Nephron progenitor cell (in vitro differentiated cells): ENCODE measurements at regions not wholly inside any gene's neighbourhood (a gene's known extent, or its start where the extent isn't known, plus 50 kb on each side); places are given as distances from the start of the nearest gene placed in this dataset.

ENCODE experiments used
- DNase-seq: peaks from one replicate; pipeline ENCODE4 v3.0.0; 2021
- H3K27ac Mint-ChIP-seq: 2 replicates; pipeline ENCODE4 v1.8.0; 2021; ENCODE audit warnings: mild to moderate bottlenecking, moderate library complexity, mixed read lengths
- H3K27me3 Mint-ChIP-seq: 2 replicates; pipeline ENCODE4 v1.8.0; 2021; ENCODE audit warnings: mild to moderate bottlenecking, low read depth, mixed read lengths; ENCODE audit not compliant: poor library complexity
- H3K36me3 Mint-ChIP-seq: 2 replicates; pipeline ENCODE4 v1.8.0; 2021; ENCODE audit warnings: low read depth, mixed read lengths
- H3K4me1 Mint-ChIP-seq: 2 replicates; pipeline ENCODE4 v1.8.0; 2021; ENCODE audit warnings: mixed read lengths
- H3K4me3 Mint-ChIP-seq: 2 replicates; pipeline ENCODE4 v1.8.0; 2021; ENCODE audit warnings: mild to moderate bottlenecking, moderate library complexity, mixed read lengths
- H3K9me3 Mint-ChIP-seq: 2 replicates; pipeline ENCODE4 v1.8.0; 2021; ENCODE audit warnings: mild to moderate bottlenecking, moderate library complexity, mixed read lengths
- TF ChIP-seq, protein P1 (sequence below): fragments of 200-600 bp; sonication (generic); IDR thresholded peaks from 2 replicates; pipeline ENCODE4 v1.5.0; 2021; ENCODE audit warnings: antibody characterized with exemption

DNA sequence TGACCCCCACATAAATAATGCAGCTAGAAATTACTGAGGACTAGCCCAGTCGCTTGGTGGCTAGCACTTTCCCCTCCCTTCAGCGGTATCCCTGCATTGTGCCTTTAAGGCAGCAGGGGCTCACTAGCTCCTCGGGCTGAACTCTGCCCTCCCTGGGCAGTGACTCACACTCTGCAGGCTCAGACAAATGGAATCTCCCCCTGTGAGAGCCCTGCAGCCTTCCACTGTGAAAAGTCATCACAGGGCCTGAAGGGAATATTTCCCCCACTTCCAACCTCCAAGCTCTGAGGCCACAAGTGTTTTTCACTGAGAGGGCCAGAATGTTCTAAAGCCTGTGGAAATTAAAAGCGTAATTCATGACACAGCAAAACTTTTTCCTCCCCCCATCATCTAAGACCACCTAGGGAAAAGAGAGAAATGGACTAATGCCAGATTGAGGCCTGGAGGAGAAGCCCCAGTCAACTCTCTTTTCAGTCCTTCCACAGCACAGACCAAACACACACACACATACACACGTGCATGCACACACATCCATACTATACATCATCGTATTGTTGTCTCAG lies 93.6 kb upstream of the COL1A2 start:
- Mint-ChIP-seq H3K9me3 (peaks cover 9% of the 10 kb centered on the region), H3K4me3 (peak overlapping the region; percentile 28), H3K27ac (peak overlapping the region; percentile 98), H3K36me3 (no peaks in the 10 kb centered on the region), H3K4me1 (peaks cover 72% of the 10 kb centered on the region), H3K27me3 (peaks cover 5% of the 10 kb centered on the region)
- TF ChIP-seq, protein P1, sequence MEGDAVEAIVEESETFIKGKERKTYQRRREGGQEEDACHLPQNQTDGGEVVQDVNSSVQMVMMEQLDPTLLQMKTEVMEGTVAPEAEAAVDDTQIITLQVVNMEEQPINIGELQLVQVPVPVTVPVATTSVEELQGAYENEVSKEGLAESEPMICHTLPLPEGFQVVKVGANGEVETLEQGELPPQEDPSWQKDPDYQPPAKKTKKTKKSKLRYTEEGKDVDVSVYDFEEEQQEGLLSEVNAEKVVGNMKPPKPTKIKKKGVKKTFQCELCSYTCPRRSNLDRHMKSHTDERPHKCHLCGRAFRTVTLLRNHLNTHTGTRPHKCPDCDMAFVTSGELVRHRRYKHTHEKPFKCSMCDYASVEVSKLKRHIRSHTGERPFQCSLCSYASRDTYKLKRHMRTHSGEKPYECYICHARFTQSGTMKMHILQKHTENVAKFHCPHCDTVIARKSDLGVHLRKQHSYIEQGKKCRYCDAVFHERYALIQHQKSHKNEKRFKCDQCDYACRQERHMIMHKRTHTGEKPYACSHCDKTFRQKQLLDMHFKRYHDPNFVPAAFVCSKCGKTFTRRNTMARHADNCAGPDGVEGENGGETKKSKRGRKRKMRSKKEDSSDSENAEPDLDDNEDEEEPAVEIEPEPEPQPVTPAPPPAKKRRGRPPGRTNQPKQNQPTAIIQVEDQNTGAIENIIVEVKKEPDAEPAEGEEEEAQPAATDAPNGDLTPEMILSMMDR = no peak
- peak; percentile 42 for DNase-seq

DNA sequence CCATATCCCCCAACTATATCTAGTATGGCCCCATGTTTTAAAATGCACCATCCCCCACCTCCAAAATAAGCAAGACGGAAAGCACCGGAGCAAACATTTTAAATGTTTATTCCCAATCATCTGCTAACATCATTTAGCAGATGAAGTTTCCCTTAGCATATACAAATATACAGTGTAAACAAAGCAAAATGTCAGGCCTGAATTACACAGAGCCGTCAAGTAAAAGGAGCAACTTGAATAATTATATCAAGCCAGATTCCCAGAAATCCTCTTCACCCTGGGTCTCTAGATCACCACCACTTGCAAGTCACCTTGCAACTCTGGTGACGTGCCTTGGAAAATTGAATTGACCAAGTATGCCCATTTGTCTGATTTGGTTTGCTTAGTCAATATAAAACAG lies 91.6 kb upstream of the COL1A2 start:
- DNase-seq = no peak
- Mint-ChIP-seq H3K9me3 (peaks cover 23% of the 10 kb centered on the region), H3K4me1 (peaks cover 57% of the 10 kb centered on the region), H3K36me3 (peaks cover 7% of the 10 kb centered on the region), H3K27me3 (peaks cover 7% of the 10 kb centered on the region), H3K27ac (peak overlapping the region; percentile 71), H3K4me3 (peak overlapping the region; percentile 14)
- TF ChIP-seq, protein P1 = no peak

DNA sequence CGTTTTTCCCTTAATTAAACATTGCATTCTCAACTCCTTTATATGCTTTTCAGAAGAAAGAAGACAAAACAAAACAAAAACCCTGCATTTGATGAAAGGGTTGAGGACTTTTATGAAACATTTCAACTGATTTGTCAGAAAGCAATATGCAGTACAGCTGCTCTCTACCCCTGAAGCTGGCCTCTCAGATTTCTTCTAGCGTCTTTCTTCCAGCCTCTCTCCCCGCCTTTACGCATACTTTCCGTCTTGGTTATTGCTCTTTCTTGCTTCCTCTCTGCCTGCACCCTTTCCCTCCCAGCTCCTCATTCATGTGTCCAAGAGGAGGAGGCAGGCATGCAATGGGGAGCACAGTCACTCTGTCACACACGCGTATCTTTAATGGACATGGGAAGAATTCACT lies 91.0 kb upstream of the COL1A2 start:
- DNase-seq = no peak
- Mint-ChIP-seq H3K4me3 (peak overlapping the region; percentile 67), H3K9me3 (peaks cover 29% of the 10 kb centered on the region), H3K4me1 (peaks cover 51% of the 10 kb centered on the region), H3K27me3 (peaks cover 3% of the 10 kb centered on the region), H3K36me3 (peaks cover 7% of the 10 kb centered on the region), H3K27ac (peak overlapping the region; percentile 97)
- TF ChIP-seq, protein P1 = no peak

DNA sequence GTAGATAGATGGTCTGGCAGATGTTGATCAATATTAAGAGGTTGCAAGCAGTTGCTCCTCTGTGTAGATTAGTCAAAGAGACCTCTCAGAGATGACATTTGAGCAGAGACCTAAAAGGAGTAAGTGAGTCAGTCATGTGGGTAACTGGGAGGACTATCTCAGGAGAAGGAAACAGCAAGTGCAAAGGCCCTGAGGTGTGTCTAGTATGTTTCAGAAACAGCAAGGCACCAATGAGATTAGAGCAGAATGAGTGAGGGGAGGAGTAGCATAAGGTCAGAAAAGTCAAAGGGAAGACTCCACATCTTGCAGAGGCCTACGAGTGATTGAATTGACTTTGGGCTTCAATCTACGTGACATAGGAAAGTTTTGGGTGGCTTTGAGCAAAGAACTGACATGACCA lies 89.8 kb upstream of the COL1A2 start:
- TF ChIP-seq, protein P1 = no peak
- H3K27me3 Mint-ChIP-seq = peaks cover 3% of the 10 kb centered on the region
- DNase-seq = no peak
- H3K36me3 Mint-ChIP-seq = peaks cover 14% of the 10 kb centered on the region
- peaks cover 47% of the 10 kb centered on the region for H3K4me1 Mint-ChIP-seq
- peaks cover 37% of the 10 kb centered on the region for H3K9me3 Mint-ChIP-seq
- H3K4me3 Mint-ChIP-seq = no peak overlapping the region
- H3K27ac Mint-ChIP-seq = no peak overlapping the region

DNA sequence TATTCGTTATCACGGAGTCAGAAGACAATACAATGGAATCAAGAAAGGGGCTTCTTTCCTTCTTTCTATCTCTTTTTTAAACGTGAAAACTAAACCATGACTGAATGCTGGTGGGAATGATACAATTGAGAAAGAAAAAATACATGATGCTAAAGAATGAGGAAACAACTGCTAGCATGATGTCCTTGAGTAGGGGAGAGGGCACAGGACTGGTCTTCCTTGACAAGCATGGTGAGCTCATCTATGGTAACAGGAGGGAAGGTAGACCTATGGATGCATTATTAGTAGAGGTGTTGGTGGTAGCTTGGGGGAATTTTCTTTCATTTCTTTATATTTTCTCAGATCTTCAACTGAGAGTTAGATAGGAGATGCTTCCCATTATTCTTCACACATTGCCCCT lies 88.9 kb upstream of the COL1A2 start:
- H3K36me3 Mint-ChIP-seq = peaks cover 15% of the 10 kb centered on the region
- peaks cover 3% of the 10 kb centered on the region for H3K27me3 Mint-ChIP-seq
- peak overlapping the region; percentile 41 for H3K27ac Mint-ChIP-seq
- peaks cover 37% of the 10 kb centered on the region for H3K9me3 Mint-ChIP-seq
- H3K4me3 Mint-ChIP-seq = no peak overlapping the region
- peaks cover 39% of the 10 kb centered on the region for H3K4me1 Mint-ChIP-seq
- no peak for DNase-seq
- TF ChIP-seq, protein P1 = no peak

DNA sequence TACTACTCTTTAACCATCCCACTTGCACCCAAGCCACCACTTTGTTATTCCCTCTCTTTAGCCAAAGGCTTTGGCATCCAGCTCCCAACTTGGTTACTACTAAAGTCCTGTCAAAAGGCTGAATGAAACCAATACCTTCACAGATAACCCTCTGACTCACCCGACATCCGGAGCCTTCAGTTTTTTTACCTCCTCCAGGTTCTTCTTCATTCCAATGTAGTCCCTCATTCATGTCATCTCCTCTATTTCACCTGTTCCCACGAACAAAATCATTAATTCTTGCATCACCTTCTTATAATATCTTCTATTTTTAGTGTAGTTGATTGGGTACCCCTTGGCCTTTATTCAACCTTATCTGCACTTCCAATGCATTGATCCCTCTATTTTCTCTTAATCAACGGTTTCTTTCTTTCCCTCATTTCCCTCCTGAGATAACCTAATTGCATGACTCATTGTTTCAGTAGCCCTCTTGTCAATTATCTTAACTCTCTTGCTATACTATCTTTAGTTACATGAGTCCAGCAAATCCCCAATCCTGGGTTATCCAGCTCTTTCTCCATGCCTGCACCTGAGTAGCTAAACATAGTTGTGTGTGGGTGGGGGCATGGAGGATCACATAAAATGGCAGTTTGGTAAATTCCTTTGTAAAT lies 87.2 kb upstream of the COL1A2 start:
- Mint-ChIP-seq H3K4me3 (no peak overlapping the region), H3K27me3 (peaks cover 3% of the 10 kb centered on the region), H3K9me3 (peaks cover 37% of the 10 kb centered on the region), H3K27ac (peak overlapping the region; percentile 7), H3K4me1 (peaks cover 22% of the 10 kb centered on the region), H3K36me3 (peaks cover 15% of the 10 kb centered on the region)
- DNase-seq = no peak
- TF ChIP-seq, protein P1 = no peak
